WERI-Rb-1 (cell line): ENCODE measurements at regions not wholly inside any gene's neighbourhood (a gene's known extent, or its start where the extent isn't known, plus 50 kb on each side); places are given as distances from the start of the nearest gene placed in this dataset.

Source experiments
- DNase-seq: peaks from one replicate; pipeline ENCODE4 v3.0.0-alpha.2; 2020
- H3K27ac ChIP-seq: fragments of 250-450 bp; sonication (Bioruptor Pico); 2 replicates; pipeline ENCODE4 v1.5.1; 2020; ENCODE audit warnings: mild to moderate bottlenecking, moderate library complexity
- H3K27me3 ChIP-seq: fragments of 250-450 bp; sonication (Bioruptor Pico); 2 replicates; pipeline ENCODE4 v1.5.1; 2021; ENCODE audit warnings: mild to moderate bottlenecking, low read depth, moderate library complexity; ENCODE audit not compliant: insufficient read depth, severe bottlenecking
- H3K36me3 ChIP-seq: fragments of 250-450 bp; sonication (Bioruptor Pico); 2 replicates; pipeline ENCODE4 v1.5.1; 2020; ENCODE audit warnings: mild to moderate bottlenecking, moderate library complexity
- H3K4me3 ChIP-seq: 2 replicates; pipeline ENCODE4 v1.5.1; 2011; ENCODE audit warnings: low read depth, mild to moderate bottlenecking, control low read depth, low read length
- H3K9me3 ChIP-seq: fragments of 250-450 bp; sonication (Bioruptor Pico); 2 replicates; pipeline ENCODE4 v1.5.1; 2021; ENCODE audit warnings: mild to moderate bottlenecking, moderate library complexity; ENCODE audit not compliant: severe bottlenecking
- CTCF ChIP-seq: IDR thresholded peaks from 2 replicates; pipeline ENCODE4 v1.5.1; 2011; ENCODE audit warnings: low read depth, mild to moderate bottlenecking, control low read depth, inconsistent platforms, low read length

- no peaks in the 10 kb centered on the region for H3K36me3 ChIP-seq
- H3K27me3 ChIP-seq: no peaks in the 10 kb centered on the region
- peak; percentile 7 for DNase-seq
- no peak overlapping the region for H3K4me3 ChIP-seq
- TF ChIP-seq CTCF: no peak
- no peak overlapping the region for H3K27ac ChIP-seq
- no peaks in the 10 kb centered on the region for H3K9me3 ChIP-seq
Observed at GRCh38 chr13:29948244-29948643, 97.8 kb upstream of the UBL3 start.

- DNase-seq: no peak
- no peak for TF ChIP-seq CTCF
- Histone ChIP-seq H3K27me3 (no peaks in the 10 kb centered on the region), H3K27ac (no peak overlapping the region), H3K4me3 (no peak overlapping the region), H3K9me3 (no peaks in the 10 kb centered on the region), H3K36me3 (no peaks in the 10 kb centered on the region)
Observed at GRCh38 chr13:29947839-29948238, 97.4 kb upstream of the UBL3 start.

- Histone ChIP-seq H3K9me3 (no peaks in the 10 kb centered on the region), H3K27me3 (no peaks in the 10 kb centered on the region), H3K36me3 (no peaks in the 10 kb centered on the region), H3K4me3 (no peak overlapping the region), H3K27ac (no peak overlapping the region)
- no peak for TF ChIP-seq CTCF
- DNase-seq: no peak
Observed at GRCh38 chr13:29946093-29946492, 95.7 kb upstream of the UBL3 start.

GRCh38 chr13:29943686-29944085 lies 93.3 kb upstream of the UBL3 start:
- Histone ChIP-seq H3K36me3 (no peaks in the 10 kb centered on the region), H3K4me3 (no peak overlapping the region), H3K9me3 (no peaks in the 10 kb centered on the region), H3K27ac (no peak overlapping the region), H3K27me3 (no peaks in the 10 kb centered on the region)
- TF ChIP-seq CTCF: no peak
- DNase-seq: no peak

- TF ChIP-seq CTCF: no peak
- Histone ChIP-seq H3K4me3 (no peak overlapping the region), H3K9me3 (no peaks in the 10 kb centered on the region), H3K27ac (no peak overlapping the region), H3K27me3 (no peaks in the 10 kb centered on the region), H3K36me3 (no peaks in the 10 kb centered on the region)
- DNase-seq: no peak
Observed at GRCh38 chr13:29943273-29943672, 92.9 kb upstream of the UBL3 start.

- no peaks in the 10 kb centered on the region for H3K27me3 ChIP-seq
- H3K9me3 ChIP-seq: no peaks in the 10 kb centered on the region
- no peaks in the 10 kb centered on the region for H3K36me3 ChIP-seq
- H3K4me3 ChIP-seq: no peak overlapping the region
- TF ChIP-seq CTCF: no peak
- DNase-seq: no peak
- no peak overlapping the region for H3K27ac ChIP-seq
Observed at GRCh38 chr13:29940715-29941114, 90.3 kb upstream of the UBL3 start.
